Pancreas (tissue), 10 donors: ENCODE measurements at regions not wholly inside any gene's neighbourhood (a gene's known extent, or its start where the extent isn't known, plus 50 kb on each side); places are given as distances from the start of the nearest gene placed in this dataset.

Experiments used
- ATAC-seq, 4 donors: fragments of 200-7000 bp; cut with Tn5 transposase; one replicate each; pipeline versions ENCODE4 v1.8.0 to v1.9.1; 2020; ENCODE audit warnings: mild to moderate bottlenecking in 4 of 4, moderate library complexity in 4 of 4
- DNase-seq, 6 donors: peaks; one replicate each; pipeline ENCODE4 v3.0.0-alpha.2; 2020
- FAIRE-seq: peaks from 2 replicates; lab custom pipeline; 2012; peaks lifted over from hg19 to GRCh38; lab: Jason Lieb, UNC
- H3K27ac ChIP-seq, 4 donors: fragments of 200-600 bp; sonication (generic); 1 replicate in 3 of 4; 2 replicates in 1 of 4; pipeline versions ENCODE4 v1.5.0 to v1.8.0; 2020
- H3K27me3 ChIP-seq, 4 donors: fragments of 200-600 bp; one replicate each; pipeline ENCODE4 v1.8.0; 2021
- H3K36me3 ChIP-seq, 3 donors: fragments of 200-600 bp; sonication (generic) in 1 of 3; one replicate each; pipeline versions ENCODE4 v1.5.0 to v1.8.0; 2020 to 2021
- H3K4me1 ChIP-seq, 3 donors: fragments of 200-600 bp; one replicate each; pipeline ENCODE4 v1.8.0; 2021
- H3K4me3 ChIP-seq, 4 donors: fragments of 200-600 bp; sonication (generic) in 2 of 4; one replicate each; pipeline versions ENCODE4 v1.5.0 to v1.8.0; 2020 to 2021
- H3K9me3 ChIP-seq, 4 donors: fragments of 200-600 bp; one replicate each; pipeline ENCODE4 v1.8.0; 2021
- CTCF ChIP-seq, 4 donors: fragments of 200-600 bp; sonication (generic) in 3 of 4; IDR thresholded peaks; one replicate each; pipeline versions ENCODE4 v1.5.0 to v1.8.0; 2021; ENCODE audit warnings: antibody characterized with exemption in 4 of 4
- WGBS, 2 donors: extraction: QIAGEN DNeasy Blood & Tissue Kit; methylation state at CpG; one replicate each; pipeline ENCODE4 v1.1.7; 2013; 5-methylcytosine and 5-hydroxymethylcytosine counted together
- intact Hi-C, 3 donors: fragments of 100-400 bp; cut with DNase I; formaldehyde crosslinking; loops; one replicate each; pipeline versions ENCODE4 v1.11.1 to v1.14.2; 2022
- donor health status: healthy with polysubstance abuse.
- donor health status: DM: no; HTN: no; CAD: no; lungs with moderate emphysema.
- donor health status: DM: no; HTN: no; CAD: no.
- donor health status: control.
- donor health status: control.
- donor health status: Bipolar disorder and iron deficiency.
- donor health status: DM: yes; HTN: yes; CAD: no.
- donor health status: DM: no; HTN: no; CAD: no.
- donor health status: DM: no; HTN: no; CAD: no.
- donor health status: DM: yes; HTN: yes; CAD: no.

- FAIRE-seq = no peak
- ATAC-seq = no peak
- H3K27ac ChIP-seq = no peak overlapping the region
- 81 to 83% methylated on average over 3 of the region's 3 CpGs for WGBS, 2 donors
- H3K9me3 ChIP-seq = no peaks in the 10 kb centered on the region
- peaks cover 0 to 3% (median 0%) of the 10 kb centered on the region in 3 donors for H3K4me1 ChIP-seq
- intact Hi-C loops = no loop called here
- H3K36me3 ChIP-seq = no peaks in the 10 kb centered on the region
- H3K4me3 ChIP-seq = no peak overlapping the region
- TF ChIP-seq CTCF (IDR thresholded peaks at IDR 0.05) = no peak
- DNase-seq = no peak
- H3K27me3 ChIP-seq = no peaks in the 10 kb centered on the region
Measured at GRCh38 chrX:13147147-13147546, 102.7 kb upstream of the FAM9C start.

- Histone ChIP-seq H3K36me3 (no peaks in the 10 kb centered on the region), H3K4me1 (peaks cover 0 to 3% (median 0%) of the 10 kb centered on the region in 3 donors), H3K4me3 (no peak overlapping the region), H3K27ac (no peak overlapping the region), H3K9me3 (no peaks in the 10 kb centered on the region), H3K27me3 (no peaks in the 10 kb centered on the region)
- DNase-seq = no peak
- TF ChIP-seq CTCF (IDR thresholded peaks at IDR 0.05) = no peak
- 92 to 100% methylated on average over 1 of the region's 1 CpG for WGBS, 2 donors
- intact Hi-C loops = no loop called here
- peak; percentile 13 for FAIRE-seq
- ATAC-seq = no peak
Measured at GRCh38 chrX:13144927-13145655, 100.7 kb upstream of the FAM9C start.

GRCh38 chrX:13142891-13143290 lies 98.5 kb upstream of the FAM9C start:
- H3K4me3 ChIP-seq = no peak overlapping the region
- H3K36me3 ChIP-seq = no peaks in the 10 kb centered on the region
- no peaks in the 10 kb centered on the region for H3K27me3 ChIP-seq
- ATAC-seq (peak; percentile 71 to 98 (median 84)), FAIRE-seq (no peak), DNase-seq (peak in 4 of 6 donors; percentile 22 to 55 (median 26))
- H3K27ac ChIP-seq = no peak overlapping the region
- intact Hi-C loops = no loop called here
- WGBS, 2 donors = 39 to 43% methylated on average over 3 of the region's 3 CpGs
- H3K4me1 ChIP-seq = peaks cover 0 to 3% (median 0%) of the 10 kb centered on the region in 3 donors
- no peaks in the 10 kb centered on the region for H3K9me3 ChIP-seq
- TF ChIP-seq CTCF (IDR thresholded peaks at IDR 0.05) = no peak

GRCh38 chrX:13140007-13140406 lies 95.6 kb upstream of the FAM9C start:
- Histone ChIP-seq H3K4me3 (no peak overlapping the region), H3K27me3 (no peaks in the 10 kb centered on the region), H3K4me1 (peaks cover 0 to 3% (median 0%) of the 10 kb centered on the region in 3 donors), H3K27ac (no peak overlapping the region), H3K36me3 (no peaks in the 10 kb centered on the region), H3K9me3 (no peaks in the 10 kb centered on the region)
- TF ChIP-seq CTCF (IDR thresholded peaks at IDR 0.05) = no peak
- intact Hi-C loops = no loop called here
- 80 to 93% methylated on average over 5 of the region's 5 CpGs for WGBS, 2 donors
- ATAC-seq (no peak), FAIRE-seq (no peak), DNase-seq (peak in 1 of 6 donors; percentile 56)
